Chondrocyte (in vitro differentiated cells): ENCODE measurements at regions not wholly inside any gene's neighbourhood (a gene's known extent, or its start where the extent isn't known, plus 50 kb on each side); places are given as distances from the start of the nearest gene placed in this dataset.

ENCODE experiments used
- DNase-seq: peaks from one replicate; pipeline ENCODE4 v3.0.0; 2021; ENCODE audit warnings: mixed read lengths, low spot score
- H3K27ac Mint-ChIP-seq: one replicate; pipeline ENCODE4 v1.8.0; 2021; ENCODE audit warnings: mild to moderate bottlenecking, moderate library complexity, mixed read lengths; ENCODE audit not compliant: unreplicated experiment
- H3K27me3 Mint-ChIP-seq: 2 replicates; pipeline ENCODE4 v1.8.0; 2021; ENCODE audit warnings: low read depth, mixed read lengths
- H3K36me3 Mint-ChIP-seq: 2 replicates; pipeline ENCODE4 v1.8.0; 2021; ENCODE audit warnings: low read depth, mixed read lengths
- H3K4me1 Mint-ChIP-seq: 2 replicates; pipeline ENCODE4 v1.8.0; 2021; ENCODE audit warnings: low read depth, mild to moderate bottlenecking, mixed read lengths
- H3K4me3 Mint-ChIP-seq: one replicate; pipeline ENCODE4 v1.8.0; 2021; ENCODE audit warnings: mild to moderate bottlenecking, moderate library complexity, mixed read lengths; ENCODE audit not compliant: unreplicated experiment
- H3K9me3 Mint-ChIP-seq: 2 replicates; pipeline ENCODE4 v1.8.0; 2021; ENCODE audit warnings: low read depth, mixed read lengths
- TF ChIP-seq, protein P1 (sequence below): fragments of 200-600 bp; sonication (generic); IDR thresholded peaks from 2 replicates; pipeline ENCODE4 v1.5.0; 2021; ENCODE audit warnings: antibody characterized with exemption, mild to moderate bottlenecking, moderate library complexity

DNA sequence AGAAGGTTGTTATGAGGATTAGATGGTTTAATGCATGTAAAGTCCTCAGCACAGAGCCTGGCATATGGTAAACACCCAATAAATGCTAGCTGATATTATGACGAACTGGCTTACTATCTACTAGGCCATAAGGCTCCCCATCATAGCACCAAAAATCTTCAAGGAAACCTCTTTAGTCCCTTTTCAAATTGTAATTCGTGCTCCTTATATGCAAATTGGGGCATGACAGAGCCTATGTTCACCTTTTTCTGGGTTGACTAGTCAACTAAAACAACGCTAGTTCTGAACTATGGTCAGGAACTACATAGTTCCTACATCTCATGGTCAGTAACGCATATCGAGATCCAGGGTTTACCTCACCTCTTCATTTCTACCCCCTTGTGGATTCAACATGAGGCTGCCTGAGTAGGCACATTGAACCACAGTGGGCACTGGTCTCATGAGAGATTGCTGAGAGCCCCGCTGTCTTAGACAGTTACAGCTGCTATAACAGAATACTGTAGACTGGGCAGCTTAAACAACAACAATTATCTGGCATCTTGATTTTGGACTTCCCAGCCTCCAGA, 97.2 kb upstream of the TNFAIP3 start:
- Mint-ChIP-seq H3K36me3 (no peaks in the 10 kb centered on the region), H3K27me3 (no peaks in the 10 kb centered on the region), H3K27ac (no peak overlapping the region), H3K4me1 (peaks cover 9% of the 10 kb centered on the region), H3K9me3 (peaks cover 12% of the 10 kb centered on the region), H3K4me3 (no peak overlapping the region)
- no peak for DNase-seq
- TF ChIP-seq, protein P1, sequence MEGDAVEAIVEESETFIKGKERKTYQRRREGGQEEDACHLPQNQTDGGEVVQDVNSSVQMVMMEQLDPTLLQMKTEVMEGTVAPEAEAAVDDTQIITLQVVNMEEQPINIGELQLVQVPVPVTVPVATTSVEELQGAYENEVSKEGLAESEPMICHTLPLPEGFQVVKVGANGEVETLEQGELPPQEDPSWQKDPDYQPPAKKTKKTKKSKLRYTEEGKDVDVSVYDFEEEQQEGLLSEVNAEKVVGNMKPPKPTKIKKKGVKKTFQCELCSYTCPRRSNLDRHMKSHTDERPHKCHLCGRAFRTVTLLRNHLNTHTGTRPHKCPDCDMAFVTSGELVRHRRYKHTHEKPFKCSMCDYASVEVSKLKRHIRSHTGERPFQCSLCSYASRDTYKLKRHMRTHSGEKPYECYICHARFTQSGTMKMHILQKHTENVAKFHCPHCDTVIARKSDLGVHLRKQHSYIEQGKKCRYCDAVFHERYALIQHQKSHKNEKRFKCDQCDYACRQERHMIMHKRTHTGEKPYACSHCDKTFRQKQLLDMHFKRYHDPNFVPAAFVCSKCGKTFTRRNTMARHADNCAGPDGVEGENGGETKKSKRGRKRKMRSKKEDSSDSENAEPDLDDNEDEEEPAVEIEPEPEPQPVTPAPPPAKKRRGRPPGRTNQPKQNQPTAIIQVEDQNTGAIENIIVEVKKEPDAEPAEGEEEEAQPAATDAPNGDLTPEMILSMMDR, result no peak

- no peak for DNase-seq
- H3K36me3 Mint-ChIP-seq, result no peaks in the 10 kb centered on the region
- H3K27ac Mint-ChIP-seq, result no peak overlapping the region
- peaks cover 4% of the 10 kb centered on the region for H3K9me3 Mint-ChIP-seq
- peaks cover 9% of the 10 kb centered on the region for H3K4me1 Mint-ChIP-seq
- TF ChIP-seq, protein P1, result no peak
- H3K4me3 Mint-ChIP-seq, result no peak overlapping the region
- H3K27me3 Mint-ChIP-seq, result no peaks in the 10 kb centered on the region
Measured at GRCh38 chr6:137772541-137773250, 94.4 kb upstream of the TNFAIP3 start.

DNA sequence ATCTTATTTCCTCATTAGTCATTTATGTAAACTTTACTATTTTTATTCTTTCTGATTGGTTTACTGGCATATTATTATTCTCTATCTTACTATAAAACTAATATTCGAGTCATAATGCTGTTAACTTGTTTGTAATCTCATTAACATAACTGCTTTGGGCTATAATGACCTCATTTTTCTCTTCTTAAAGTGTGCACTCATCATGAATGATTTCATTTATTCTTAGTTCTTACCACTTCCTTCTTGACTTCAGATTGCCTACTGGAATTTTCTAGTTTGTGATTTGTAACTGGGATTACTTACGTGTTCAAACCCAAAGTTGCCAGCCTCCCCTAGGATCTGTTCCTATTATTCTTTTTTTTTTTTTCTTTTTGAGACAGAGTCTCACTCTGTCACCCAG, 91.8 kb upstream of the TNFAIP3 start:
- no peak for DNase-seq
- Mint-ChIP-seq H3K4me3 (no peak overlapping the region), H3K4me1 (peaks cover 3% of the 10 kb centered on the region), H3K36me3 (no peaks in the 10 kb centered on the region), H3K27ac (no peak overlapping the region), H3K9me3 (no peaks in the 10 kb centered on the region), H3K27me3 (no peaks in the 10 kb centered on the region)
- TF ChIP-seq, protein P1, result no peak

- TF ChIP-seq, protein P1, result no peak
- peaks cover 6% of the 10 kb centered on the region for H3K4me1 Mint-ChIP-seq
- DNase-seq, result no peak
- H3K36me3 Mint-ChIP-seq, result no peaks in the 10 kb centered on the region
- no peak overlapping the region for H3K27ac Mint-ChIP-seq
- no peak overlapping the region for H3K4me3 Mint-ChIP-seq
- no peaks in the 10 kb centered on the region for H3K27me3 Mint-ChIP-seq
- no peaks in the 10 kb centered on the region for H3K9me3 Mint-ChIP-seq
Measured at GRCh38 chr6:137775720-137776119, 91.3 kb upstream of the TNFAIP3 start.

DNA sequence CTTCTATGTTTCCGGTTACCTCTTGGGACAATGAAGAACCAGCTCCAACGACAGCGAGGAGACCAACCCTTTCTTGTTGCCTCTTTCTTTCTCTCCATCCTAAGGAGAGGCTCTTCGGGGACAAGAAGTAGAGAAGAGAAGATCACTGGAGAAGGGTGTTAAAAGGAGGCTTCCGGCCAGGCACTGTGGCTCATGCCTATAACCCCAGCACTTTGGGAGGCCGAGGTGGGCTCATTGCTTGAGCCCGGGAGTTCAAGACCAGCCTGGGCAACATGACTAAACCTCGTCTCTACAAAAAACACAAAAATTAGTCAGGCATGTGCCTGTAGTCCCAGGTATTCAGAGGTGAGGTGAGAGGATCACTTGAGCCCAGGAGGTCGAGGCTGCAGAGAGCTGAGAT, 90.8 kb upstream of the TNFAIP3 start:
- Mint-ChIP-seq H3K4me3 (no peak overlapping the region), H3K27me3 (no peaks in the 10 kb centered on the region), H3K27ac (no peak overlapping the region), H3K9me3 (no peaks in the 10 kb centered on the region), H3K36me3 (no peaks in the 10 kb centered on the region), H3K4me1 (peaks cover 7% of the 10 kb centered on the region)
- TF ChIP-seq, protein P1, result no peak
- DNase-seq, result no peak
